H9 (cell line): ENCODE measurements at regions not wholly inside any gene's neighbourhood (a gene's known extent, or its start where the extent isn't known, plus 50 kb on each side); places are given as distances from the start of the nearest gene placed in this dataset.

Experiments used
- DNase-seq: peaks from one replicate; pipeline ENCODE4 v3.0.0-alpha.2; 2017
- H2AFZ ChIP-seq: one replicate; pipeline ENCODE4 v1.6.1; 2013; ENCODE audit warnings: mild to moderate bottlenecking, low read length, control low read depth, moderate library complexity
- H2AK5ac ChIP-seq: 2 replicates; pipeline ENCODE4 v1.6.1; 2013; ENCODE audit warnings: low read length, control low read depth, mixed read lengths; ENCODE audit not compliant: insufficient read length
- H2BK120ac ChIP-seq: one replicate; pipeline ENCODE4 v1.6.1; 2013; ENCODE audit warnings: low read depth, mild to moderate bottlenecking, low read length, control low read depth, inconsistent platforms; ENCODE audit not compliant: poor library complexity, severe bottlenecking
- H2BK12ac ChIP-seq: 2 replicates; pipeline ENCODE4 v1.6.1; 2013; ENCODE audit warnings: low read length, control low read depth, mixed read lengths, low read depth; ENCODE audit not compliant: insufficient read length
- H2BK15ac ChIP-seq: 2 replicates; pipeline ENCODE4 v1.6.1; 2013; ENCODE audit warnings: low read depth, low read length, control low read depth
- H2BK20ac ChIP-seq: one replicate; pipeline ENCODE4 v1.6.1; 2013; ENCODE audit warnings: low read depth, mild to moderate bottlenecking, low read length, control low read depth, inconsistent platforms; ENCODE audit not compliant: poor library complexity, severe bottlenecking
- H2BK5ac ChIP-seq: 2 replicates; pipeline ENCODE4 v1.6.1; 2013; ENCODE audit warnings: low read length, control low read depth, mixed read lengths; ENCODE audit not compliant: insufficient read length
- H3K14ac ChIP-seq: 2 replicates; pipeline ENCODE4 v1.6.1; 2013; ENCODE audit warnings: low read length, control low read depth; ENCODE audit not compliant: insufficient read depth
- H3K18ac ChIP-seq: 2 replicates; pipeline ENCODE4 v1.6.1; 2013; ENCODE audit warnings: low read depth, mild to moderate bottlenecking, mixed read lengths, low read length, control low read depth; ENCODE audit not compliant: insufficient read length
- H3K23ac ChIP-seq: 2 replicates; pipeline ENCODE4 v1.6.1; 2013; ENCODE audit warnings: low read length, control low read depth, mixed read lengths, low read depth; ENCODE audit not compliant: insufficient read length
- H3K23me2 ChIP-seq: 2 replicates; pipeline ENCODE4 v1.6.1; 2013; ENCODE audit warnings: low read depth, mild to moderate bottlenecking, mixed read lengths, low read length, control low read depth; ENCODE audit not compliant: insufficient read length, poor library complexity, severe bottlenecking
- H3K27ac ChIP-seq: 2 replicates; pipeline ENCODE4 v1.5.1; 2013; ENCODE audit warnings: low read length, control low read depth, mixed read lengths, low read depth; ENCODE audit not compliant: insufficient read length
- H3K27me3 ChIP-seq: 2 replicates; pipeline ENCODE4 v1.6.1; 2013; ENCODE audit warnings: low read length, control low read depth, inconsistent platforms; ENCODE audit not compliant: insufficient read depth
- H3K4ac ChIP-seq: 2 replicates; pipeline ENCODE4 v1.6.1; 2013; ENCODE audit warnings: low read depth, mild to moderate bottlenecking, control low read depth, inconsistent platforms, low read length, moderate library complexity
- H3K4me1 ChIP-seq: 2 replicates; pipeline ENCODE4 v1.6.1; 2013; ENCODE audit warnings: low read length, control low read depth, inconsistent platforms; ENCODE audit not compliant: insufficient read depth
- H3K4me2 ChIP-seq: 2 replicates; pipeline ENCODE4 v1.6.1; 2013; ENCODE audit warnings: low read length, control low read depth, mixed read lengths; ENCODE audit not compliant: insufficient read length, insufficient read depth
- H3K56ac ChIP-seq: 2 replicates; pipeline ENCODE4 v1.6.1; 2013; ENCODE audit warnings: low read depth, mild to moderate bottlenecking, mixed read lengths, low read length, control low read depth; ENCODE audit not compliant: insufficient read length
- H3K79me1 ChIP-seq: 2 replicates; pipeline ENCODE4 v1.6.1; 2013; ENCODE audit warnings: low read depth, mild to moderate bottlenecking, moderate library complexity, low read length, control low read depth, inconsistent platforms; ENCODE audit not compliant: insufficient read depth, poor library complexity, severe bottlenecking
- H3K79me2 ChIP-seq: 2 replicates; pipeline ENCODE4 v1.6.1; 2013; ENCODE audit warnings: low read length, control low read depth, inconsistent platforms; ENCODE audit not compliant: insufficient read depth
- H3K9ac ChIP-seq: 2 replicates; pipeline ENCODE4 v1.6.1; 2013; ENCODE audit warnings: low read length, control low read depth, mixed read lengths; ENCODE audit not compliant: insufficient read length; ENCODE audit errors: extremely low read depth
- H3K9me3 ChIP-seq: one replicate; pipeline ENCODE4 v1.6.1; 2013; ENCODE audit warnings: low read depth, low read length, inconsistent platforms; ENCODE audit not compliant: control insufficient read depth
- H3T11ph ChIP-seq: one replicate; pipeline ENCODE4 v1.6.1; 2013; ENCODE audit warnings: mild to moderate bottlenecking, low read length, control low read depth, inconsistent platforms
- H4K20me1 ChIP-seq: one replicate; pipeline ENCODE4 v1.6.1; 2013; ENCODE audit not compliant: control insufficient read depth, insufficient read length, insufficient read depth
- H4K5ac ChIP-seq: 2 replicates; pipeline ENCODE4 v1.6.1; 2013; ENCODE audit warnings: low read depth, mild to moderate bottlenecking, mixed read lengths, low read length, control low read depth; ENCODE audit not compliant: insufficient read length
- H4K8ac ChIP-seq: replicated peaks from 2 replicates; pipeline ENCODE4 v1.6.1; 2013; ENCODE audit warnings: low read length, control low read depth, mixed read lengths, low read depth; ENCODE audit not compliant: insufficient read length
- H4K91ac ChIP-seq: 2 replicates; pipeline ENCODE4 v1.6.1; 2013; ENCODE audit warnings: low read depth, mild to moderate bottlenecking, moderate library complexity, mixed read lengths, low read length, control low read depth; ENCODE audit not compliant: insufficient read length
- H3K27ac Mint-ChIP-seq, 3 experiments: 2 replicates in 2 of 3; 3 replicates in 1 of 3; pipeline ENCODE4 v1.8.0; 2020 to 2021; ENCODE audit warnings: mixed read lengths in 3 of 3, mild to moderate bottlenecking in 1 of 3, moderate library complexity in 1 of 3
- H3K27me3 Mint-ChIP-seq: 2 replicates; pipeline ENCODE4 v1.8.0; 2021; ENCODE audit warnings: low read depth, mild to moderate bottlenecking, moderate library complexity, mixed read lengths
- H3K36me3 Mint-ChIP-seq, 3 experiments: 2 replicates in 2 of 3; 3 replicates in 1 of 3; pipeline ENCODE4 v1.8.0; 2020 to 2021; ENCODE audit warnings: low read depth in 3 of 3, mixed read lengths in 3 of 3; ENCODE audit not compliant: insufficient read depth in 1 of 3
- H3K4me1 Mint-ChIP-seq, 2 experiments: 2 replicates each; pipeline ENCODE4 v1.8.0; 2020; ENCODE audit warnings: mixed read lengths in 2 of 2
- H3K4me3 Mint-ChIP-seq, 2 experiments: 2 replicates in 1 of 2; 3 replicates in 1 of 2; pipeline ENCODE4 v1.8.0; 2020 to 2021; ENCODE audit warnings: mild to moderate bottlenecking in 2 of 2, mixed read lengths in 2 of 2, moderate library complexity in 1 of 2
- H3K9me3 Mint-ChIP-seq, 2 experiments: 2 replicates in 1 of 2; 3 replicates in 1 of 2; pipeline ENCODE4 v1.8.0; 2020; ENCODE audit warnings: mild to moderate bottlenecking in 2 of 2, mixed read lengths in 2 of 2, moderate library complexity in 1 of 2
- CTCF ChIP-seq: fragments of 200-600 bp; sonication (generic); conservative IDR thresholded peaks from 3 replicates; pipeline ENCODE4 v1.8.0; 2021; ENCODE audit warnings: antibody characterized with exemption, mild to moderate bottlenecking
- WGBS: extraction: QIAGEN DNeasy Blood & Tissue Kit; methylation state at CpG from one replicate; pipeline ENCODE4 v1.1.7; 2013; ENCODE audit warnings: missing lambda C conversion rate, low lambda C conversion rate, mixed read lengths; ENCODE audit not compliant: insufficient read length; ENCODE audit errors: extremely low coverage; 5-methylcytosine and 5-hydroxymethylcytosine counted together

- Histone ChIP-seq H4K20me1 (no peaks in the 10 kb centered on the region), H2BK20ac (no peak overlapping the region), H4K91ac (no peak overlapping the region), H3K79me1 (no peaks in the 10 kb centered on the region), H2BK15ac (no peak overlapping the region), H3K23me2 (no peaks in the 10 kb centered on the region), H3K4me1 (no peaks in the 10 kb centered on the region), H2BK12ac (no peak overlapping the region), H3K14ac (no peak overlapping the region), H2BK120ac (no peak overlapping the region), H2AFZ (no peak overlapping the region), H3K4ac (no peak overlapping the region), H3K27ac (no peak overlapping the region), H3K9me3 (no peaks in the 10 kb centered on the region), H3K18ac (no peak overlapping the region), H4K8ac (no peak overlapping the region), H3K23ac (no peak overlapping the region), H3K56ac (no peak overlapping the region), H3K4me2 (no peak overlapping the region), H3K79me2 (no peaks in the 10 kb centered on the region), H3K27me3 (no peaks in the 10 kb centered on the region), H2AK5ac (no peak overlapping the region), H3T11ph (no peak overlapping the region), H3K9ac (no peak overlapping the region), H4K5ac (no peak overlapping the region), H2BK5ac (no peak overlapping the region)
- Mint-ChIP-seq H3K36me3 (no peaks in the 10 kb centered on the region), H3K9me3 (no peaks in the 10 kb centered on the region; a peak in 1 of 5 replicates), H3K4me1 (no peaks in the 10 kb centered on the region), H3K4me3 (no peak overlapping the region), H3K27ac (no peak overlapping the region), H3K27me3 (no peaks in the 10 kb centered on the region)
- no peak for DNase-seq
- TF ChIP-seq CTCF: no peak
- no CpG with 5 or more reads among the region's 6 CpGs for WGBS
Measured at GRCh38 chr7:125592331-125592730, 662.7 kb upstream of the POT1 start.
